Gastrocnemius medialis (tissue), 4 donors: ENCODE measurements at regions not wholly inside any gene's neighbourhood (a gene's known extent, or its start where the extent isn't known, plus 50 kb on each side); places are given as distances from the start of the nearest gene placed in this dataset.

ENCODE experiments used
- ATAC-seq, 2 donors: fragments of 150-250 bp; one replicate each; pipeline ENCODE4 v1.9.1; 2016
- DNase-seq, 2 donors: peaks; one replicate each; pipeline ENCODE4 v3.0.0-alpha.2; 2019
- H3K27ac ChIP-seq, 4 donors: fragments of 200-600 bp; sonication (generic); 1 replicate in 1 of 4; 2 replicates in 3 of 4; pipeline ENCODE4 v1.5.1; 2016 to 2018; ENCODE audit warnings: mild to moderate bottlenecking in 2 of 4, moderate library complexity in 1 of 4
- H3K27me3 ChIP-seq, 3 donors: fragments of 200-600 bp; sonication (generic) in 2 of 3; 1 replicate in 1 of 3; 2 replicates in 2 of 3; pipeline versions ENCODE4 v1.5.1 to v1.6.0; 2016 to 2019; ENCODE audit warnings: mild to moderate bottlenecking in 1 of 3, moderate library complexity in 1 of 3
- H3K36me3 ChIP-seq, 2 donors: fragments of 200-600 bp; sonication (generic) in 1 of 2; one replicate each; pipeline ENCODE4 v1.5.1; 2017 to 2018
- H3K4me1 ChIP-seq, 2 donors: fragments of 200-600 bp; sonication (generic) in 1 of 2; one replicate each; pipeline ENCODE4 v1.5.1; 2016 to 2017; ENCODE audit warnings: mild to moderate bottlenecking in 2 of 2
- H3K4me3 ChIP-seq, 4 donors: fragments of 200-600 bp; sonication (generic) in 3 of 4; 1 replicate in 1 of 4; 2 replicates in 3 of 4; pipeline ENCODE4 v1.5.1; 2016 to 2019; ENCODE audit warnings: mild to moderate bottlenecking in 2 of 4
- H3K9me3 ChIP-seq, 3 donors: fragments of 200-600 bp; sonication (generic) in 2 of 3; 1 replicate in 1 of 3; 2 replicates in 2 of 3; pipeline ENCODE4 v1.5.1; 2016 to 2019
- POLR2A ChIP-seq, 2 donors: fragments of 450-650 bp; IDR thresholded peaks; one replicate each; pipeline ENCODE4 v1.6.1; 2017; ENCODE audit warnings: antibody characterized with exemption in 2 of 2, mild to moderate bottlenecking in 2 of 2, moderate library complexity in 2 of 2
- in situ Hi-C, 4 donors: fragments of 200-750 bp; cut with MboI; loops; one replicate each; pipeline versions ENCODE4 v1.15.0 to v1.8.0; 2017; ENCODE audit warnings: low sequenced_read_pairs in 4 of 4
- intact Hi-C: fragments of 100-400 bp; cut with DNase I; formaldehyde crosslinking; loops from one replicate; pipeline ENCODE4 v1.15.1; 2023; ENCODE audit warnings: low total_unique reads
- TF ChIP-seq, protein P1 (sequence below), 5 experiments: fragments of 450-650 bp in 3 of 5; fragments of 200-600 bp in 2 of 5; sonication (generic) in 2 of 5; IDR thresholded peaks in 4 of 5; conservative IDR thresholded peaks in 1 of 5; 1 replicate in 4 of 5; 2 replicates in 1 of 5; pipeline ENCODE4 v1.5.1; 2016 to 2019; ENCODE audit warnings: antibody characterized with exemption in 5 of 5, mild to moderate bottlenecking in 3 of 5, moderate library complexity in 3 of 5

DNA sequence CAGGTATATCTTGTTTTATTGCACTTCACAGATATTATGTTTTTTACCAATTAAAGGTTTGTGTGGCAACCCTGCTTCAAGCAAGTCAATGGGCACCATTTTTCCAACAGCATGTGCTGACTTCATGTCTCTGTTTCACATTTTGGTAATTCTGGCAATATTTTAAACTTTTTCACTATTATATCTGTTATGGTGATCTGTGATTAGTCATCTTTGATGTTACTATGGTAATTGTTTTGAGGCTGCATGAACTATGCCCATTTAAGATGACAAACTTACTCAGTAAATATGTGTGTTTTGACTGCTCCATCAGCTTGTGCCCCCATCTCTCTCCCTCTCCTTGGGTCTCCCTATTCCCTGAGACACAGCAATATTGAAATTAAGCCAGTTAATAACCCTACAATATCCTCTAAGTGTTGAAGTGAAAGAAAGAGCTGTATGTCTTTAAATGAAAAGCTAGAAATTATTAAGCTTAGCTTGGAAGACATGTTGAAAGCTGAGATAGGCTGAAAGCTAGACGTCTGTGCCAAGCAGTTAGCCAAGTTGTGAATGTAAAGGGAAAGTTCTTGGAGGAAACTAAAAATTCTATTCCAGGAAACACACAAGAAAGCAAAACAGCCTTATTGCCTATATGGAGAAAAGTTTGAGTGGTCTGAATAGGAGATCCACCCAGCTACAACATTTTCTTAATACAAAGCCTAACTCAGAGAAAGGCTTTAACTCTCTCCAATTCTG lies 365.1 kb downstream of the ATP23 start:
- H3K4me3 ChIP-seq = no peak overlapping the region
- H3K9me3 ChIP-seq = no peaks in the 10 kb centered on the region
- no peak for ATAC-seq
- no peak for DNase-seq
- H3K36me3 ChIP-seq = no peaks in the 10 kb centered on the region
- TF ChIP-seq POLR2A (IDR thresholded peaks at IDR 0.05) = no peak
- TF ChIP-seq, protein P1, sequence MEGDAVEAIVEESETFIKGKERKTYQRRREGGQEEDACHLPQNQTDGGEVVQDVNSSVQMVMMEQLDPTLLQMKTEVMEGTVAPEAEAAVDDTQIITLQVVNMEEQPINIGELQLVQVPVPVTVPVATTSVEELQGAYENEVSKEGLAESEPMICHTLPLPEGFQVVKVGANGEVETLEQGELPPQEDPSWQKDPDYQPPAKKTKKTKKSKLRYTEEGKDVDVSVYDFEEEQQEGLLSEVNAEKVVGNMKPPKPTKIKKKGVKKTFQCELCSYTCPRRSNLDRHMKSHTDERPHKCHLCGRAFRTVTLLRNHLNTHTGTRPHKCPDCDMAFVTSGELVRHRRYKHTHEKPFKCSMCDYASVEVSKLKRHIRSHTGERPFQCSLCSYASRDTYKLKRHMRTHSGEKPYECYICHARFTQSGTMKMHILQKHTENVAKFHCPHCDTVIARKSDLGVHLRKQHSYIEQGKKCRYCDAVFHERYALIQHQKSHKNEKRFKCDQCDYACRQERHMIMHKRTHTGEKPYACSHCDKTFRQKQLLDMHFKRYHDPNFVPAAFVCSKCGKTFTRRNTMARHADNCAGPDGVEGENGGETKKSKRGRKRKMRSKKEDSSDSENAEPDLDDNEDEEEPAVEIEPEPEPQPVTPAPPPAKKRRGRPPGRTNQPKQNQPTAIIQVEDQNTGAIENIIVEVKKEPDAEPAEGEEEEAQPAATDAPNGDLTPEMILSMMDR (IDR thresholded peaks at IDR 0.05 in 4 of 5, conservative IDR thresholded peaks at IDR 0.05 in 1 of 5) = no peak
- peaks cover 13 to 15% of the 10 kb centered on the region in 2 donors for H3K4me1 ChIP-seq
- intact Hi-C loops (no loop called here), in situ Hi-C loops (no loop called here)
- H3K27me3 ChIP-seq = no peaks in the 10 kb centered on the region
- no peak overlapping the region for H3K27ac ChIP-seq

DNA sequence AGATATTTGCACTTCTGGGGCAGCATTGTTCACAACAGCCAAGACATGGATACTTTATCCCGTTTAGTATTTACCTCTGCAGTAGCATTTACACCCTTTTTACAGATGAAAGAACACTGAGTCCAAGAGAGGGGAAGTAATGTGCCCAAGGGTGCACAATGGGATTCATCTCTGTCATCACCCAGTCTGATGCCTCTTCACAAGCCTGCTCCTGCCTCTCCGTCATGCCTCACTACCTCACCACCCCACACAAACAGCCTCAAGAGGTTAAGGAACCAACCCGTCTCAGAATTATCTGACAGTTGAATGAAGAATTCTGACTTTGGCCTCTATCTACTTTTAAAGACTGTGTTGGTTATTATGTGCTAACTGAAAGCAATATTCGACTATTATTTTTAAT lies 368.4 kb downstream of the ATP23 start:
- Histone ChIP-seq H3K27ac (peak overlapping the region in 3 of 4 donors; percentile 30 to 49 (median 44)), H3K36me3 (no peaks in the 10 kb centered on the region), H3K4me3 (no peak overlapping the region), H3K4me1 (peaks cover 15 to 17% of the 10 kb centered on the region in 2 donors), H3K27me3 (no peaks in the 10 kb centered on the region), H3K9me3 (no peaks in the 10 kb centered on the region)
- no peak for ATAC-seq
- no peak for DNase-seq
- TF ChIP-seq, protein P1 (IDR thresholded peaks at IDR 0.05 in 4 of 5, conservative IDR thresholded peaks at IDR 0.05 in 1 of 5) = no peak
- TF ChIP-seq POLR2A (IDR thresholded peaks at IDR 0.05) = no peak
- intact Hi-C loops = loop anchor here (10.0 kb wide), 1 partner anchor 205 kb away; no protein-coding TSS in a partner anchor
- in situ Hi-C loops = no loop called here

GRCh38 chr12:58310368-58310767 lies 369.0 kb downstream of the ATP23 start:
- DNase-seq (no peak), ATAC-seq (no peak)
- no peaks in the 10 kb centered on the region for H3K9me3 ChIP-seq
- TF ChIP-seq, protein P1 (IDR thresholded peaks at IDR 0.05 in 4 of 5, conservative IDR thresholded peaks at IDR 0.05 in 1 of 5) = no peak
- TF ChIP-seq POLR2A (IDR thresholded peaks at IDR 0.05) = no peak
- peak overlapping the region; percentile 8 to 49 (median 37) for H3K27ac ChIP-seq
- H3K4me3 ChIP-seq = no peak overlapping the region
- peaks cover 15 to 17% of the 10 kb centered on the region in 2 donors for H3K4me1 ChIP-seq
- intact Hi-C loops (loop anchor here (10.0 kb wide), 1 partner anchor 206 kb away; no protein-coding TSS in a partner anchor), in situ Hi-C loops (no loop called here)
- no peaks in the 10 kb centered on the region for H3K27me3 ChIP-seq
- no peaks in the 10 kb centered on the region for H3K36me3 ChIP-seq

- H3K27ac ChIP-seq = peak overlapping the region; percentile 15 to 52 (median 46)
- no peaks in the 10 kb centered on the region for H3K9me3 ChIP-seq
- ATAC-seq (peak; percentile 94 to 99), DNase-seq (no peak)
- H3K4me3 ChIP-seq = peak overlapping the region in 1 of 4 donors; percentile 6
- peaks cover 15 to 17% of the 10 kb centered on the region in 2 donors for H3K4me1 ChIP-seq
- intact Hi-C loops (loop anchor here (10.0 kb wide), 1 partner anchor 206 kb away; no protein-coding TSS in a partner anchor), in situ Hi-C loops (no loop called here)
- no peaks in the 10 kb centered on the region for H3K36me3 ChIP-seq
- no peaks in the 10 kb centered on the region for H3K27me3 ChIP-seq
- no peak for TF ChIP-seq POLR2A (IDR thresholded peaks at IDR 0.05)
- TF ChIP-seq, protein P1 (IDR thresholded peaks at IDR 0.05 in 4 of 5, conservative IDR thresholded peaks at IDR 0.05 in 1 of 5) = no peak
These were observed 369.6 kb downstream of the ATP23 start for GRCh38 chr12:58310809-58311622.
